ENCODE measurements at regions not wholly inside any gene's neighbourhood (a gene's known extent, or its start where the extent isn't known, plus 50 kb on each side); places are given as distances from the start of the nearest gene placed in this dataset.

DNA sequence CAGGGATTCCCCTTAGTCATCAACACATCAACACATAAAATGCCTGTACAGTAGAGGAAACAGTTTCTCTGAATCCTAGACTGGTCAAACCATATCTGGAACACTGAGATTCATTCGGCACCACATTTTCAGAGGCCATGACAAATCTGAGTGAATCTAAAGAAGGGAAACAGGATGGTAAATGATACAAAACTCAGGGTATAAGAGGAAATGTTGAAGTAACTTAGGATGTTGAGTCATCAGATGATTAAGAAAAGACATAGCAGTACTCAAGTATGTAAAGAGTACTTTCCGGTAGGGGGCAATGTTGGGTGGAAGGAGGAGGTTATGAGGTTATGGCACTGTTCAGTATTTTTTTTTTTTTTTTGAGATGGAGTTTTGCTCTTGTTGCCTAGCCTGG, 358.5 kb upstream of the PMFBP1 start:
- no peak overlapping the region for H3K27ac ChIP-seq
- H3K27me3 ChIP-seq (replicated peaks; ENCODE audit: insufficient read depth), result no peaks in the 10 kb centered on the region
- H3K4me3 ChIP-seq, result no peak overlapping the region
- no peaks in the 10 kb centered on the region for H3K4me1 ChIP-seq (replicated peaks)
- DNase-seq (ENCODE audit: low spot score), result no peak
- WGBS, result 97% methylated on average over 2 of the region's 2 CpGs
- H3K36me3 ChIP-seq, result no peaks in the 10 kb centered on the region
- TF ChIP-seq POLR2A (IDR thresholded peaks at IDR 0.05), result no peak
- intact Hi-C loops (cut with DNase I), result no loop called here
- H3K9me3 ChIP-seq, result no peaks in the 10 kb centered on the region

DNA sequence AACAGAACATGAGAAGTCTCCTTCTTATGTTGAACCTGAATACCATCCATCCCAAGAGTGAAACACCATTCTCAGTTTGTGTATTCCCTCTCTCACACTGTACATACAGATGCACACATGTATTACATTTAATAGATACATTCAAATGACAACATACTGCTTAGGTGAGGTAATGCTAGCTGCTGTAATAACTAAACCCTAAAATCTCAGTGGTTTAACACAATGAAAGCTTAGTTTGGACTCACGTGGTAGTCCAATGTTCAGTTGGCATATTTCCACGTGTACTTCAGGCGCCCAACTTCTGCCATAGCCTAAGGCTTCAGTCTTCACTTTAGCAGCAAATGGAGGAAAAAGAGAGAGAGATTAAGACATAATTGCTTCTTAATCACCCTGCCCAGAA, 351.1 kb upstream of the PMFBP1 start:
- H3K27ac ChIP-seq, result no peak overlapping the region
- H3K4me1 ChIP-seq (replicated peaks), result no peaks in the 10 kb centered on the region
- TF ChIP-seq, protein P1, sequence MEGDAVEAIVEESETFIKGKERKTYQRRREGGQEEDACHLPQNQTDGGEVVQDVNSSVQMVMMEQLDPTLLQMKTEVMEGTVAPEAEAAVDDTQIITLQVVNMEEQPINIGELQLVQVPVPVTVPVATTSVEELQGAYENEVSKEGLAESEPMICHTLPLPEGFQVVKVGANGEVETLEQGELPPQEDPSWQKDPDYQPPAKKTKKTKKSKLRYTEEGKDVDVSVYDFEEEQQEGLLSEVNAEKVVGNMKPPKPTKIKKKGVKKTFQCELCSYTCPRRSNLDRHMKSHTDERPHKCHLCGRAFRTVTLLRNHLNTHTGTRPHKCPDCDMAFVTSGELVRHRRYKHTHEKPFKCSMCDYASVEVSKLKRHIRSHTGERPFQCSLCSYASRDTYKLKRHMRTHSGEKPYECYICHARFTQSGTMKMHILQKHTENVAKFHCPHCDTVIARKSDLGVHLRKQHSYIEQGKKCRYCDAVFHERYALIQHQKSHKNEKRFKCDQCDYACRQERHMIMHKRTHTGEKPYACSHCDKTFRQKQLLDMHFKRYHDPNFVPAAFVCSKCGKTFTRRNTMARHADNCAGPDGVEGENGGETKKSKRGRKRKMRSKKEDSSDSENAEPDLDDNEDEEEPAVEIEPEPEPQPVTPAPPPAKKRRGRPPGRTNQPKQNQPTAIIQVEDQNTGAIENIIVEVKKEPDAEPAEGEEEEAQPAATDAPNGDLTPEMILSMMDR (IDR thresholded peaks at IDR 0.05), result no peak
- TF ChIP-seq POLR2A (IDR thresholded peaks at IDR 0.05) (no peak), POLR2AphosphoS5 (IDR thresholded peaks at IDR 0.05) (no peak)
- H3K9me3 ChIP-seq, result no peaks in the 10 kb centered on the region
- 99% methylated on average over 3 of the region's 3 CpGs for WGBS
- H3K36me3 ChIP-seq, result no peaks in the 10 kb centered on the region
- no peak for DNase-seq (ENCODE audit: low spot score)
- no peak overlapping the region for H3K4me3 ChIP-seq
- intact Hi-C loops (cut with DNase I), result no loop called here
- H3K27me3 ChIP-seq (replicated peaks; ENCODE audit: insufficient read depth), result no peaks in the 10 kb centered on the region

DNA sequence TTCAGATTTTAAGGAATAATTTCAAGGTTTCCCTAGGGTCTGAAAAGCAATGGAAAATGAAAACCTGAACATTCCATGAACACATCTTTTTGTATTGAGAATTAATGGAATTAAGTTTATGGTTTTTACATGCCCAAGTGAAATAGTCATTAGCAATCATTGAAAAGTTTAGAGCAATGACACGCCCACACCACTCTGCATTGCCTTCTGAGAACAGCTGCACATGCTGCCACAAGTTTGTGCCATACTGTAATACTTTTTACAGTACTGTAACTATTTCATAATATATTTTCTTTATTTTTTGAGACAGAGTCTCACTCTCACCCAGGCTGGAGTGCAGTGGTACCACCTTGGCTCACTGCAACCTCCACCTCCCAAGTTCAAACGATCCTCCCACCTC, 345.2 kb upstream of the PMFBP1 start:
- no peaks in the 10 kb centered on the region for H3K27me3 ChIP-seq (replicated peaks; ENCODE audit: insufficient read depth)
- H3K4me1 ChIP-seq (replicated peaks), result no peaks in the 10 kb centered on the region
- no peaks in the 10 kb centered on the region for H3K36me3 ChIP-seq
- intact Hi-C loops (cut with DNase I), result no loop called here
- no peak for DNase-seq (ENCODE audit: low spot score)
- no peak overlapping the region for H3K27ac ChIP-seq
- H3K4me3 ChIP-seq, result no peak overlapping the region
- TF ChIP-seq POLR2A (IDR thresholded peaks at IDR 0.05) (no peak), POLR2AphosphoS5 (IDR thresholded peaks at IDR 0.05) (no peak)
- TF ChIP-seq, protein P1 (IDR thresholded peaks at IDR 0.05), result no peak
- 92% methylated on average over 2 of the region's 2 CpGs for WGBS
- no peaks in the 10 kb centered on the region for H3K9me3 ChIP-seq

DNA sequence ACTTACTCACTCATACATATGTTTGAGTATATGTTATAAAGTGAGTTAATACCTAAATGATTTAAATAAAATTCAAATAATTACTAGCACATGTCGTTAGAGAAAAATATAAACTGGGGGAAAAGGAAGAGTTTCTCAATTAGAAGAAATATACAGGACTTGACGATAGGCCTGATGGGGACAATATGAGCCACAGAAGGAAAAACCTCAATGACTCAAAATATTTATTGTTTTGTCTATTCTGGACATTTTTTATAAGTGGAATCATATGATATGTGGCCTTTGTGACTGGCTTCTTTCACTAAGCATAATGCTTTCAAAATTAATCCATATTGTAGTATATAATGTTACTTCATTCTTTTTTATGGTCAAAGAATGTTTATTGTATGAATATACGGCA, 339.2 kb upstream of the PMFBP1 start:
- Histone ChIP-seq H3K36me3 (no peaks in the 10 kb centered on the region), H3K4me1 (replicated peaks) (no peaks in the 10 kb centered on the region), H3K4me3 (no peak overlapping the region), H3K27me3 (replicated peaks; ENCODE audit: insufficient read depth) (no peaks in the 10 kb centered on the region), H3K27ac (no peak overlapping the region), H3K9me3 (no peaks in the 10 kb centered on the region)
- intact Hi-C loops (cut with DNase I), result no loop called here
- no peak for DNase-seq (ENCODE audit: low spot score)
- TF ChIP-seq, protein P1 (IDR thresholded peaks at IDR 0.05), result no peak
- TF ChIP-seq POLR2AphosphoS5 (IDR thresholded peaks at IDR 0.05), result no peak
- TF ChIP-seq POLR2A (IDR thresholded peaks at IDR 0.05), result no peak
- 97% methylated on average over 3 of the region's 3 CpGs for WGBS

DNA sequence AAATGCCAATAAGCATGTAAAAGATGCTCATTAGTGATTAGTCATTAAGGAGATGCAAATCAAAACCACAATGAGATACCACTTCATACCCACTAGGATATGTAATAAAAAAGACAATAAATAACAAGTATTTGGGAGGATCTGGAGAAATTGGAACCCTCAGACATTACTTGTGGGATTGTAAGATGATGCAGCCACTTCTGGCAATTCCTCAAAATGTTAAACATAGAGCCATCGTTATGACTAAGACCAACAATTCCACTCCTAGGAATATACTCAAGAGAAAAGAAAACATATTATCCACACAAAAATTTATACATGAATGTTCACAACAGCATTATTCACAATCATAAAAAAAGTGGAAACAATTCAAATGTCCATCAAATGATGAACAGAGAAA, 336.2 kb upstream of the PMFBP1 start:
- intact Hi-C loops (cut with DNase I), result loop anchor here (10.0 kb wide), 2 partner anchors 327 to 687 kb away; no protein-coding TSS in a partner anchor
- 90% methylated on average over 1 of the region's 1 CpG for WGBS

More for the DNA sequence above, 336.2 kb upstream of the PMFBP1 start:
- Histone ChIP-seq H3K4me1 (replicated peaks) (no peaks in the 10 kb centered on the region), H3K27me3 (replicated peaks; ENCODE audit: insufficient read depth) (no peaks in the 10 kb centered on the region), H3K9me3 (no peaks in the 10 kb centered on the region), H3K4me3 (no peak overlapping the region), H3K36me3 (no peaks in the 10 kb centered on the region), H3K27ac (no peak overlapping the region)
- TF ChIP-seq, protein P1 (IDR thresholded peaks at IDR 0.05), result no peak
- TF ChIP-seq POLR2AphosphoS5 (IDR thresholded peaks at IDR 0.05) (no peak), POLR2A (IDR thresholded peaks at IDR 0.05) (no peak)
- DNase-seq (ENCODE audit: low spot score), result no peak
